GM23338 (cell line): ENCODE measurements at regions not wholly inside any gene's neighbourhood (a gene's known extent, or its start where the extent isn't known, plus 50 kb on each side); places are given as distances from the start of the nearest gene placed in this dataset.

Source experiments
- ATAC-seq: fragments of 200-7000 bp; cut with Tn5 transposase; 3 replicates; pipeline ENCODE4 v1.9.1; 2020
- DNase-seq: peaks from one replicate; pipeline ENCODE4 v3.0.0-alpha.2; 2015; ENCODE audit warnings: low spot score
- H2AFZ ChIP-seq: fragments of 200-600 bp; sonication (generic); 2 replicates; pipeline ENCODE4 v1.8.0; 2016; ENCODE audit warnings: antibody characterized with exemption, mild to moderate bottlenecking, moderate library complexity
- H3F3A ChIP-seq: fragments of 200-600 bp; sonication (generic); replicated peaks from 2 replicates; pipeline ENCODE4 v1.8.0; 2017; ENCODE audit warnings: antibody characterized with exemption, mixed run types, low read depth
- H3K27ac ChIP-seq: fragments of 200-600 bp; sonication (generic); 2 replicates; pipeline ENCODE4 v1.6.1; 2016; ENCODE audit warnings: low read depth
- H3K27me3 ChIP-seq: fragments of 200-600 bp; sonication (generic); 2 replicates; pipeline ENCODE4 v1.8.0; 2016; ENCODE audit warnings: mild to moderate bottlenecking, mixed run types, moderate library complexity; ENCODE audit not compliant: insufficient read depth
- H3K36me3 ChIP-seq: fragments of 200-600 bp; sonication (generic); 2 replicates; pipeline ENCODE4 v1.8.0; 2016; ENCODE audit warnings: mild to moderate bottlenecking; ENCODE audit not compliant: insufficient read depth
- H3K4me1 ChIP-seq: fragments of 200-600 bp; sonication (generic); 2 replicates; pipeline ENCODE4 v1.8.0; 2016; ENCODE audit warnings: mild to moderate bottlenecking, moderate library complexity; ENCODE audit not compliant: insufficient read depth
- H3K4me2 ChIP-seq: fragments of 200-600 bp; sonication (generic); 2 replicates; pipeline ENCODE4 v1.7.1; 2017; ENCODE audit warnings: mixed run types
- H3K4me3 ChIP-seq: fragments of 200-600 bp; sonication (generic); 2 replicates; pipeline ENCODE4 v1.6.1; 2016; ENCODE audit warnings: mixed run types
- H3K79me2 ChIP-seq: fragments of 200-600 bp; sonication (generic); replicated peaks from 2 replicates; pipeline ENCODE4 v1.8.0; 2017; ENCODE audit warnings: mild to moderate bottlenecking; ENCODE audit not compliant: insufficient read depth
- H3K9me2 ChIP-seq: fragments of 200-600 bp; sonication (generic); 2 replicates; pipeline ENCODE4 v1.8.0; 2017; ENCODE audit not compliant: insufficient read depth
- H4K20me1 ChIP-seq: fragments of 200-600 bp; sonication (generic); replicated peaks from 2 replicates; pipeline ENCODE4 v1.8.0; 2017; ENCODE audit warnings: mild to moderate bottlenecking; ENCODE audit not compliant: insufficient read depth
- H3K27ac Mint-ChIP-seq: 2 replicates; pipeline ENCODE4 v1.8.0; 2020; ENCODE audit warnings: inconsistent platforms, mild to moderate bottlenecking, moderate library complexity, mixed read lengths
- H3K27me3 Mint-ChIP-seq: 3 replicates; pipeline ENCODE4 v1.8.0; 2022; ENCODE audit warnings: low read depth, mild to moderate bottlenecking, moderate library complexity, mixed read lengths, inconsistent platforms; ENCODE audit not compliant: insufficient read depth, poor library complexity
- H3K36me3 Mint-ChIP-seq: 3 replicates; pipeline ENCODE4 v1.8.0; 2021; ENCODE audit warnings: low read depth, mild to moderate bottlenecking, inconsistent platforms, moderate library complexity, mixed read lengths
- H3K4me1 Mint-ChIP-seq: 3 replicates; pipeline ENCODE4 v1.8.0; 2020; ENCODE audit warnings: mild to moderate bottlenecking, inconsistent platforms, mixed read lengths
- H3K4me3 Mint-ChIP-seq: 3 replicates; pipeline ENCODE4 v1.8.0; 2021; ENCODE audit warnings: moderate library complexity, mild to moderate bottlenecking, inconsistent platforms, mixed read lengths
- H3K9me3 Mint-ChIP-seq: 3 replicates; pipeline ENCODE4 v1.8.0; 2020; ENCODE audit warnings: moderate library complexity, mild to moderate bottlenecking, inconsistent platforms, mixed read lengths
- CREB1 ChIP-seq: fragments of 250-450 bp; sonication (Bioruptor Pico); IDR thresholded peaks from 2 replicates; pipeline ENCODE4 v1.5.0; 2020; ENCODE audit warnings: low read depth, mild to moderate bottlenecking, moderate library complexity
- CTCF ChIP-seq, 2 experiments: fragments of 200-600 bp in 1 of 2; sonication (generic) in 1 of 2; conservative IDR thresholded peaks; 2 replicates each; pipeline versions ENCODE4 v1.5.1 to v1.6.1; 2016 to 2017; ENCODE audit warnings: antibody characterized with exemption in 2 of 2, low read depth in 2 of 2, mild to moderate bottlenecking in 2 of 2, moderate library complexity in 1 of 2
- EZH2 ChIP-seq: fragments of 200-600 bp; sonication (generic); IDR thresholded peaks from one replicate; pipeline ENCODE4 v1.8.0; 2017; ENCODE audit warnings: antibody characterized with exemption, mild to moderate bottlenecking, low read depth; ENCODE audit not compliant: unreplicated experiment
- EZH2phosphoT487 ChIP-seq: fragments of 200-600 bp; sonication (generic); IDR thresholded peaks from one replicate; pipeline ENCODE4 v1.8.1; 2018; ENCODE audit warnings: antibody characterized with exemption; ENCODE audit not compliant: unreplicated experiment
- JUNB ChIP-seq: IDR thresholded peaks from one replicate; pipeline ENCODE4 v1.6.1; 2016; ENCODE audit warnings: antibody characterized with exemption; ENCODE audit not compliant: unreplicated experiment
- NANOG ChIP-seq: IDR thresholded peaks from 2 replicates; pipeline ENCODE4 v1.6.1; 2016; ENCODE audit warnings: antibody characterized with exemption, borderline replicate concordance
- POLR2AphosphoS5 ChIP-seq: IDR thresholded peaks from 2 replicates; pipeline ENCODE4 v1.6.1; 2016; ENCODE audit warnings: antibody characterized with exemption, low read depth
- REST ChIP-seq: IDR thresholded peaks from one replicate; pipeline ENCODE4 v1.6.1; 2018; ENCODE audit warnings: antibody characterized with exemption; ENCODE audit not compliant: unreplicated experiment
- STAT1 ChIP-seq: IDR thresholded peaks from one replicate; pipeline ENCODE4 v1.6.1; 2016; ENCODE audit warnings: antibody characterized with exemption; ENCODE audit not compliant: unreplicated experiment
- ZNF114 ChIP-seq: fragments of 250-450 bp; sonication (Bioruptor Pico); IDR thresholded peaks from 2 replicates; pipeline ENCODE4 v1.5.0; 2020; ENCODE audit warnings: mild to moderate bottlenecking, moderate library complexity
- ZNF331 ChIP-seq: fragments of 250-450 bp; sonication (Bioruptor Pico); IDR thresholded peaks from 2 replicates; pipeline ENCODE4 v1.5.0; 2020; ENCODE audit warnings: low read depth, mild to moderate bottlenecking, moderate library complexity

GRCh38 chr4:32831104-32831503 is 2110.9 kb downstream of the PCDH7 start (continued):
- no peak for TF ChIP-seq CTCF (conservative IDR thresholded peaks at IDR 0.05; ENCODE audit: low read depth in 2 of 2)
- no peak for TF ChIP-seq EZH2
- TF ChIP-seq POLR2AphosphoS5: no peak
- no peak for TF ChIP-seq ZNF331 (CRISPR knock-in tag)
- no peak for TF ChIP-seq CREB1 (CRISPR knock-in tag)
- TF ChIP-seq STAT1: no peak
- TF ChIP-seq ZNF114 (CRISPR knock-in tag): no peak
- TF ChIP-seq REST: no peak
- no peak for TF ChIP-seq NANOG
- no peak for TF ChIP-seq JUNB
- no peak for TF ChIP-seq EZH2phosphoT487

- no peaks in the 10 kb centered on the region for H3F3A ChIP-seq
- no peak overlapping the region for H3K4me3 ChIP-seq
- Mint-ChIP-seq H3K4me3 (no peak overlapping the region), H3K36me3 (no peaks in the 10 kb centered on the region), H3K27me3 (no peaks in the 10 kb centered on the region), H3K27ac (no peak overlapping the region), H3K4me1 (no peaks in the 10 kb centered on the region), H3K9me3 (no peaks in the 10 kb centered on the region)
- TF ChIP-seq CREB1 (CRISPR knock-in tag) (no peak), ZNF114 (CRISPR knock-in tag) (no peak), REST (no peak), JUNB (no peak)
- DNase-seq: no peak
- H3K79me2 ChIP-seq: no peaks in the 10 kb centered on the region
- no peak overlapping the region for H3K4me2 ChIP-seq
- no peaks in the 10 kb centered on the region for H3K36me3 ChIP-seq
- no peaks in the 10 kb centered on the region for H4K20me1 ChIP-seq
- H3K4me1 ChIP-seq: no peaks in the 10 kb centered on the region
- H3K27me3 ChIP-seq: no peaks in the 10 kb centered on the region
- no peak overlapping the region for H2AFZ ChIP-seq
- H3K9me2 ChIP-seq: no peaks in the 10 kb centered on the region
- ATAC-seq: no peak
- no peak overlapping the region for H3K27ac ChIP-seq
Observed at GRCh38 chr4:32840461-32841189, 2120.5 kb downstream of the PCDH7 start.
